Astrocyte of the hippocampus (primary cell): ENCODE measurements at regions not wholly inside any gene's neighbourhood (a gene's known extent, or its start where the extent isn't known, plus 50 kb on each side); places are given as distances from the start of the nearest gene placed in this dataset.

Source experiments
- DNase-seq: peaks from one replicate; pipeline ENCODE4 v3.0.0; 2011; ENCODE audit warnings: low read depth, low spot score

GRCh38 chr4:22220965-22221364 is 272.4 kb upstream of the KCNIP4 start:
- DNase-seq = no peak

GRCh38 chr4:22217480-22217879 is 268.9 kb upstream of the KCNIP4 start:
- DNase-seq = no peak

GRCh38 chr4:22216278-22216677 is 267.7 kb upstream of the KCNIP4 start:
- DNase-seq = no peak

GRCh38 chr4:22215084-22215483 is 266.5 kb upstream of the KCNIP4 start:
- no peak for DNase-seq

- no peak for DNase-seq
These were observed 255.1 kb upstream of the KCNIP4 start for GRCh38 chr4:22203711-22204011.

GRCh38 chr4:22202975-22203710 is 254.6 kb upstream of the KCNIP4 start:
- DNase-seq = no peak

- no peak for DNase-seq
These were observed 253.8 kb upstream of the KCNIP4 start for GRCh38 chr4:22202246-22202974.

GRCh38 chr4:22201256-22201655 is 252.7 kb upstream of the KCNIP4 start:
- no peak for DNase-seq

- DNase-seq = no peak
These were observed 248.0 kb upstream of the KCNIP4 start for GRCh38 chr4:22196551-22196950.

GRCh38 chr4:22192084-22192511 is 243.5 kb upstream of the KCNIP4 start:
- peak; percentile 23 for DNase-seq

- DNase-seq = no peak
These were observed 243.0 kb upstream of the KCNIP4 start for GRCh38 chr4:22191565-22191964.

GRCh38 chr4:22190855-22191254 is 242.3 kb upstream of the KCNIP4 start:
- DNase-seq = peak; percentile 88

- no peak for DNase-seq
These were observed 238.7 kb upstream of the KCNIP4 start for GRCh38 chr4:22187203-22187820.

- DNase-seq = no peak
These were observed 233.2 kb upstream of the KCNIP4 start for GRCh38 chr4:22181736-22182135.

GRCh38 chr4:22179124-22179874 is 230.7 kb upstream of the KCNIP4 start:
- peak; percentile 89 for DNase-seq

- no peak for DNase-seq
These were observed 226.1 kb upstream of the KCNIP4 start for GRCh38 chr4:22174640-22175039.

- DNase-seq = peak; percentile 65
These were observed 221.8 kb upstream of the KCNIP4 start for GRCh38 chr4:22170353-22170752.

- DNase-seq = peak; percentile 7
These were observed 218.6 kb upstream of the KCNIP4 start for GRCh38 chr4:22167201-22167600.

- no peak for DNase-seq
These were observed 213.9 kb upstream of the KCNIP4 start for GRCh38 chr4:22162454-22162853.

GRCh38 chr4:22130741-22131140 is 182.2 kb upstream of the KCNIP4 start:
- no peak for DNase-seq

- peak; percentile 26 for DNase-seq
These were observed 181.0 kb upstream of the KCNIP4 start for GRCh38 chr4:22129454-22130029.

GRCh38 chr4:22122062-22122461 is 173.5 kb upstream of the KCNIP4 start:
- no peak for DNase-seq
